T-cell (primary cell): ENCODE measurements at regions not wholly inside any gene's neighbourhood (a gene's known extent, or its start where the extent isn't known, plus 50 kb on each side); places are given as distances from the start of the nearest gene placed in this dataset.

Source experiments
- ATAC-seq, 4 experiments: fragments of 200-7000 bp in 3 of 4; fragments of 150-1000 bp in 1 of 4; cut with Tn5 transposase; replicated peaks in 1 of 4; 1 replicate in 3 of 4; 2 replicates in 1 of 4; pipeline ENCODE4 v1.10.0; 2021; ENCODE audit warnings: moderate library complexity in 3 of 4, mild to moderate bottlenecking in 2 of 4, moderate number of reproducible peaks in 1 of 4
- CTCF ChIA-PET, 2 donors: fragments of 300-600 bp; sonication (Branson Sonifier 250); formaldehyde crosslinking; loops; one replicate each; lab custom pipeline; 2022; ENCODE audit warnings: antibody characterized with exemption in 2 of 2; lab: Charles Lee
- POLR2A ChIA-PET, 2 donors: fragments of 300-600 bp; sonication (Branson Sonifier 250); formaldehyde crosslinking; loops; one replicate each; lab custom pipeline; 2022; ENCODE audit warnings: antibody characterized with exemption in 2 of 2; lab: Charles Lee
- DNase-seq, 35 experiments: peaks; one replicate each; pipeline versions ENCODE4 v3.0.0 to v3.0.0-alpha.2; 2013 to 2023
- H3K27ac ChIP-seq: one replicate; pipeline ENCODE4 v1.5.1; 2013; ENCODE audit warnings: low read length
- H3K27me3 ChIP-seq, 2 experiments: replicated peaks in 1 of 2; 1 replicate in 1 of 2; 2 replicates in 1 of 2; pipeline versions ENCODE4 v1.6.1 to v1.7.0; 2013; ENCODE audit warnings: low read length in 1 of 2, mixed read lengths in 1 of 2; ENCODE audit not compliant: control insufficient read depth in 2 of 2, insufficient read depth in 2 of 2; ENCODE audit errors: extremely low read depth in 1 of 2
- H3K36me3 ChIP-seq, 2 donors: 1 replicate in 1 of 2; 2 replicates in 1 of 2; pipeline versions ENCODE4 v1.6.1 to v1.7.0; 2013; ENCODE audit warnings: low read length in 1 of 2; ENCODE audit not compliant: control insufficient read depth in 2 of 2, insufficient read depth in 1 of 2; ENCODE audit errors: extremely low read depth in 1 of 2
- H3K4me1 ChIP-seq, 2 experiments: 1 replicate in 1 of 2; 2 replicates in 1 of 2; pipeline versions ENCODE4 v1.6.1 to v1.7.0; 2013; ENCODE audit warnings: low read length in 2 of 2, mixed read lengths in 1 of 2; ENCODE audit not compliant: insufficient read depth in 2 of 2, control insufficient read depth in 1 of 2; ENCODE audit errors: extremely low read depth in 1 of 2
- H3K4me3 ChIP-seq, 2 donors: 1 replicate in 1 of 2; 2 replicates in 1 of 2; pipeline versions ENCODE4 v1.5.1 to v1.7.0; 2013; ENCODE audit warnings: mild to moderate bottlenecking in 2 of 2, low read length in 1 of 2, moderate library complexity in 1 of 2; ENCODE audit not compliant: control insufficient read depth in 1 of 2; ENCODE audit errors: extremely low read depth in 1 of 2
- H3K9me3 ChIP-seq: 2 replicates; pipeline ENCODE4 v1.7.0; 2013
- H3K27ac Mint-ChIP-seq, 2 donors: one replicate each; pipeline ENCODE4 v1.8.0; 2020 to 2021; ENCODE audit warnings: mild to moderate bottlenecking in 2 of 2, mixed read lengths in 2 of 2
- H3K27me3 Mint-ChIP-seq, 2 donors: one replicate each; pipeline ENCODE4 v1.8.0; 2021 to 2022; ENCODE audit warnings: mixed read lengths in 2 of 2
- H3K36me3 Mint-ChIP-seq: one replicate; pipeline ENCODE4 v1.8.0; 2021; ENCODE audit warnings: mixed read lengths
- H3K4me1 Mint-ChIP-seq, 3 donors: one replicate each; pipeline ENCODE4 v1.8.0; 2020 to 2022; ENCODE audit warnings: mixed read lengths in 3 of 3, mild to moderate bottlenecking in 1 of 3
- H3K4me3 Mint-ChIP-seq, 3 donors: one replicate each; pipeline ENCODE4 v1.8.0; 2020 to 2022; ENCODE audit warnings: mild to moderate bottlenecking in 3 of 3, mixed read lengths in 3 of 3, moderate library complexity in 3 of 3
- H3K9me3 Mint-ChIP-seq, 3 donors: one replicate each; pipeline ENCODE4 v1.8.0; 2020 to 2022; ENCODE audit warnings: mixed read lengths in 3 of 3
- WGBS: methylation state at CpG from one replicate; pipeline ENCODE4 v1.1.5; 2013; ENCODE audit warnings: missing lambda C conversion rate; ENCODE audit not compliant: insufficient coverage; 5-methylcytosine and 5-hydroxymethylcytosine counted together

DNA sequence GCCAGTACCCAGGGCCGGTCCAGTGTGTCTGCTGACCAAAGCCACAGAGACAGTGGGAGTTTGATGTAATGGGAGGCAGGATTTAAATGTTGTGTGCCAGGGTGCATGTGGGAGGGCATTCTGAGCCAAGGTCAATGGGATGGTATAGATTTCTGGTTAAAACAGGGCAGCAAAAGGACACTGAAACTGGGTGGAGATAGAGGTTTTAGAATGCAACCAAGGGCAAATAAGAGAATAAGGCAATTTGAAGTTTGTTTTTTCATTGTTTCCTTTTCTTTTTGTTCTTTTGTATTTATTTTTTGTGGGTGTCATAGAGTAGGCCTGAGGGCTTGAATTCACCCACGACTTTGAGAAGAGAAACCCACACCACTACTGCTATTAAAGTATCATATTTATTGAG is 65.5 kb upstream of the CLINT1 start:
- H3K27ac ChIP-seq: no peak overlapping the region
- H3K27ac Mint-ChIP-seq: no peak overlapping the region
- POLR2A ChIA-PET: interaction anchor here in 1 of 2 donors (0.6 kb wide), 1 partner anchor 17 kb away, joined by 3 read pairs; no protein-coding TSS in a partner anchor
- H3K36me3 ChIP-seq: no peaks in the 10 kb centered on the region
- H3K27me3 ChIP-seq: no peaks in the 10 kb centered on the region
- H3K36me3 Mint-ChIP-seq: no peaks in the 10 kb centered on the region
- no CpG with 5 or more reads among the region's 2 CpGs for WGBS
- ATAC-seq (no peak), DNase-seq (no peak)
- H3K9me3 Mint-ChIP-seq: no peaks in the 10 kb centered on the region
- no peak overlapping the region for H3K4me3 Mint-ChIP-seq
- H3K27me3 Mint-ChIP-seq: no peaks in the 10 kb centered on the region
- CTCF ChIA-PET: interaction anchor here in 1 of 2 donors (0.6 kb wide), 1 partner anchor 14 kb away, joined by 3 read pairs; no protein-coding TSS in a partner anchor
- peaks cover 2 to 4% of the 10 kb centered on the region in 2 experiments for H3K4me1 ChIP-seq
- peaks cover 8% of the 10 kb centered on the region in 3 donors for H3K4me1 Mint-ChIP-seq
- no peak overlapping the region for H3K4me3 ChIP-seq
- no peaks in the 10 kb centered on the region for H3K9me3 ChIP-seq

DNA sequence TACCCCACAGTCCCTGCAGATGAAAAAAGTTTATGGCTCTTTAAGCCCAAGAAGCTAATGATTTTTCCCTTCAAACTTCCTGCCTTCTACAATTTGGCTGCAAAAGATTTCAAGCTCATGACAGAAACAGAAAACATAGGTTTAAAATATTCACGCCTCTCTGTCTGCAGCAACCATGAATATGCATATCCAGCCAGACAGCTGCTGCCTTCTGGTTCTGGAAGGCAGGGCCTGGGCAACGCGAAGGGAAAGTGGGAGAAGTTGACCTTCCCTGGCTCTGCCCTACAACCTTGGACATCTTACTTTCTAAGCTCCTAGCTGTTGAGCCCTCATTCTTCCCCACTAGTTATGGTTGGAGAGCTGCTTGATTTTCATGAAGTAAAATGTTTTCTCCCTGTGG is 64.8 kb upstream of the CLINT1 start:
- ChIA-PET POLR2A (interaction anchor here in 1 of 2 donors (0.6 kb wide), 1 partner anchor 16 kb away, joined by 3 read pairs; no protein-coding TSS in a partner anchor), CTCF (interaction anchor here in 1 of 2 donors (0.5 to 1.0 kb wide), 2 partner anchors 18 to 162 kb away, joined by 4 read pairs; no protein-coding TSS in a partner anchor)
- no peaks in the 10 kb centered on the region for H3K27me3 Mint-ChIP-seq
- no peak overlapping the region for H3K27ac Mint-ChIP-seq
- Histone ChIP-seq H3K4me1 (peaks cover 8 to 9% of the 10 kb centered on the region in 2 experiments), H3K36me3 (no peaks in the 10 kb centered on the region), H3K27ac (no peak overlapping the region), H3K27me3 (no peaks in the 10 kb centered on the region), H3K9me3 (no peaks in the 10 kb centered on the region), H3K4me3 (no peak overlapping the region)
- H3K36me3 Mint-ChIP-seq: no peaks in the 10 kb centered on the region
- no peak for DNase-seq
- H3K9me3 Mint-ChIP-seq: no peaks in the 10 kb centered on the region
- no peak overlapping the region for H3K4me3 Mint-ChIP-seq
- WGBS: 63% methylated on average over 1 of the region's 3 CpGs
- no peak for ATAC-seq
- H3K4me1 Mint-ChIP-seq: peaks cover 15% of the 10 kb centered on the region in 3 donors

DNA sequence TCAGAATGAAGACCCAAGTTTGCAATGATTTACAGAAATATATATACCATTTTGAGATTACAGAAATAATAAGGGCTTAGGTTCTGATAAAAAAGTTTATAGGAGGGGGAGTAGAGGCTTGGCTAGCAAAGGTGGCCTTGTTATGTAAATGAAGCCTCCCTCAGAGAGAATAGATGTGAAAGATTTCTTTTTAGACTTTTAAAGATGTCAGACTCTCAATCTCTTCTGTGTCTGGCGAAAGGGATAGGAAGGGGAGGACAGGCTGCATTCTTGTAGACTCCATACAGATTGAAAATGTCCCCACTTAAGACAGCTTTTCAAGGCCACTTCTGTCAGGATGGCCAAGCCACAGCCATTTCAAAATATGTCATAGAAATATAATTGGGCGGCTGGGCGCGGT is 63.1 kb upstream of the CLINT1 start:
- H3K9me3 Mint-ChIP-seq: no peaks in the 10 kb centered on the region
- no peak overlapping the region for H3K27ac Mint-ChIP-seq

DNA sequence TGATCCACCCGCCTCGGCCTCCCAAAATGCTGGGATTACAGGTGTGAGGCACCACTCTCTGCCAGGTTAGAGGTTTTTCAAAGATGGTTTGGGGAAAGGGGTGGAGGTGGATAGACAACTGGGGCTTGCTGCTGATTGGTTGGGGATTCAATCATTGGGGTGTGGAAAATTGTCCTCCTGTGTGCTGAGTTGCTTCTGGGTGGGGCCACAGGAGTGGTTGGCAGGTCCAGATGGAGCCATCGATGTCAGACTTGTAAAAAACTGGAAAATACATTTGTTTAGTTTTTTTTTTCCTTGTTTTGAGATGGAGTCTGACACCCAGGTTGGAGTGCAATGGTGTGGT is 61.9 kb upstream of the CLINT1 start:
- Histone ChIP-seq H3K4me3 (no peak overlapping the region), H3K9me3 (no peaks in the 10 kb centered on the region), H3K27ac (no peak overlapping the region), H3K4me1 (peaks cover 15 to 18% of the 10 kb centered on the region in 2 experiments), H3K36me3 (no peaks in the 10 kb centered on the region), H3K27me3 (no peaks in the 10 kb centered on the region)
- Mint-ChIP-seq H3K27ac (no peak overlapping the region), H3K36me3 (no peaks in the 10 kb centered on the region), H3K9me3 (no peaks in the 10 kb centered on the region), H3K27me3 (no peaks in the 10 kb centered on the region), H3K4me1 (peaks cover 26 to 30% (median 29%) of the 10 kb centered on the region in 3 donors), H3K4me3 (no peak overlapping the region)
- ATAC-seq (no peak), DNase-seq (no peak)
- ChIA-PET CTCF (interaction anchor here (0.5 to 0.9 kb wide), 2 partner anchors 21 to 103 kb away, joined by 3 to 7 read pairs; no protein-coding TSS in a partner anchor), POLR2A (interaction anchor here in 1 of 2 donors (1.4 kb wide), 1 partner anchor 63 kb away, joined by 3 read pairs; no protein-coding TSS in a partner anchor)
- 80% methylated on average over 1 of the region's 3 CpGs for WGBS

More for the DNA sequence above, 63.1 kb upstream of the CLINT1 start:
- Mint-ChIP-seq H3K36me3 (no peaks in the 10 kb centered on the region), H3K4me3 (no peak overlapping the region), H3K27me3 (no peaks in the 10 kb centered on the region), H3K4me1 (peaks cover 26 to 30% (median 29%) of the 10 kb centered on the region in 3 donors)
- WGBS: 91% methylated on average over 4 of the region's 4 CpGs
- no peak for ATAC-seq
- Histone ChIP-seq H3K27ac (no peak overlapping the region), H3K4me3 (no peak overlapping the region), H3K9me3 (no peaks in the 10 kb centered on the region), H3K4me1 (peaks cover 15 to 18% of the 10 kb centered on the region in 2 experiments), H3K36me3 (no peaks in the 10 kb centered on the region), H3K27me3 (no peaks in the 10 kb centered on the region)
- ChIA-PET CTCF (no interaction called here), POLR2A (no interaction called here)
- no peak for DNase-seq

DNA sequence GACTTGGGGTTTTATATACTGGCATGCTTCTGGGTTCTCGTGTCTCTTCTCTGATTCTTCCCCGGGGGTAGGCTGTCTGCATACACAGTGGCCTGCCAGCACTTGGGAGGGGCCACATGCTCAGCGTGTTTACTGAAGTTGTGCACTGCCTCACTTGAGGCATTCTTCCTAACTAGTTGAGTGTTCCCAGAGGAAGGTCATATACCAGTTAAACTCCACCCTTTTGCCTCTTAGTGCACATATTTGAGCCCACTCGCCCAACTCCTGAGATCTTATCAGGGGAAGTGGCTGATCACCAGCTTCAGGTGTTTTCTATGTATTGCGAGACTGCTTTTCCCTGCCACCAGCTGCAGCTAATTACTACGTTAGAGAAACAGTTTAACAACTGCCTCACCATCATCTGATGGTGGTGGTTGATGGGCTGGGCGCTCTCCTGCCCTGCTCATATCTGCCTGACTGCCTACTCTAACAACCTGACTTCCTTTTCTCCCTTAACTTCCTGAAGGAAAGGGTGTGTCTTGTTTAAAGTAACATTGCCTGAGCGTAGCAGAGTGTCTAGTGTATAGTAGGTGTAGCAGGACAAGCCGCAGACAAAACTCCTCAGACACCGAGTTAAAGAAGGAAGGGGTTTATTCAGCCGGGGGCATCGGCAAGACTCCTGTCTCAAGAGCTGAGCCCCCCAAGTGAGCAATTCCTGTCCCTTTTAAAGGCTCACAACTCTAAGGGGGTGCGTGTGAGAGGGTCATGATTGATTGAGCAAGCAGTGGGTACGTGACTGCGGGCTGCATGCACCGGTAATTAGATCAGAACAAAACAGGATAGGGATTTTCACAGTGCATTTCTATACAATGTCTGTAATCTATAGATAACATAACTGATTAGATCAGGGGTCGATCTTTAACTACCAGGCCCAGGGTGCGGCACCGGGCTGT is 60.1 kb upstream of the CLINT1 start:
- peak overlapping the region; percentile 77 to 94 for H3K27ac Mint-ChIP-seq
- H3K4me3 ChIP-seq: peak overlapping the region in 1 of 2 donors; percentile 49
- peak overlapping the region; percentile 4 to 75 (median 74) for H3K4me3 Mint-ChIP-seq
- H3K4me1 Mint-ChIP-seq: peaks cover 26 to 30% (median 29%) of the 10 kb centered on the region in 3 donors
- peak; percentile 64 to 76 (median 68) for ATAC-seq
- no peaks in the 10 kb centered on the region for H3K27me3 ChIP-seq
- 30% methylated on average over 2 of the region's 19 CpGs for WGBS
- peaks cover 15 to 18% of the 10 kb centered on the region in 2 experiments for H3K4me1 ChIP-seq
- H3K27me3 Mint-ChIP-seq: no peaks in the 10 kb centered on the region
- H3K9me3 ChIP-seq: no peaks in the 10 kb centered on the region
- DNase-seq: peak in 12 of 35 experiments; percentile 1 to 24 (median 4)
- no peaks in the 10 kb centered on the region for H3K36me3 ChIP-seq
- ChIA-PET POLR2A (interaction anchor here in 1 of 2 donors (0.5 kb wide), 1 partner anchor 46 kb away, joined by 6 read pairs; no protein-coding TSS in a partner anchor), CTCF (interaction anchor here (0.6 to 1.3 kb wide), 7 partner anchors 10 to 1241 kb away, joined by 3 to 6 read pairs (median 4); no protein-coding TSS in a partner anchor)
- no peaks in the 10 kb centered on the region for H3K36me3 Mint-ChIP-seq
- peak overlapping the region; percentile 42 for H3K27ac ChIP-seq
- H3K9me3 Mint-ChIP-seq: no peaks in the 10 kb centered on the region
